HG03108 (cell line): ENCODE measurements at regions not wholly inside any gene's neighbourhood (a gene's known extent, or its start where the extent isn't known, plus 50 kb on each side); places are given as distances from the start of the nearest gene placed in this dataset.

Experiments
- ATAC-seq: cut with Tn5 transposase; IDR thresholded peaks from one replicate; pipeline ENCODE4 v1.9.1; 2021; ENCODE audit warnings: moderate library complexity; ENCODE audit not compliant: unreplicated experiment

DNA sequence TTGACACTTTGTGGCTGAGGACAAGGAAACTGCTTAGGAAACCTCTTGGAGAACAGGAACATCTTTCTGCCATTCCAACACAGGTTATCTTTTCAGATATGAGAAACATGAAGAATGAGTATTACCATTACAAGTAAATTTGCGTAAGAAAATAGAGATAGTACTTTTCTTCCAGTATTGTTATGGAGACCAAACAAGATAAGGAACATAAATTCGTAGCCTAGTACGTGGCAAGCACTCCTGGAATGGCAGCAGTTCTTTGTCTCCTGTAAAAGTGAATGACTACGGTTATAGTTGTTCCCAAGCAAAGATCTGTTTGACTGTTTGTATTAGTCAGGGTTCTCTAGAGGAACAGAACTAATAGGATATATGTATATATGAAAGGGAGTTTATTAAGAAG is 843.1 kb downstream of the STIM2 start:
- ATAC-seq: no peak

DNA sequence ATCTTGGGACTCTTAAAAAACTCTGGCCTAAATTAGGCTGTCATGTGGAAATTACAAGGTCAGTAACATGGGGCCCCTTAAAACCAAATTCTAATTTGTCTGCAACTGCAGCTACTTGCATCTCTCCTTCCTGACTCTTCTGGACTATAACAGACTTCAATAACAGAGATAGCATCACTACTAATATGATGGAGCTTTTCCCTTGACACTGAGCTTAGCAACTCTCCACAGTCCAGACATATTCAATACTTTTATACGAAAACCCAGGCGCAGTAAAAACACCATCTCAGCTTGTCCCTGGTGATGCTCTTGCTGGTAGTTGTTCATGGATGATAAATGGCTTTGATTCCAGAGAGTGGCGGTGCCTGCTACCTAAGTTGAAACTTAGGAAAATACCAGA is 850.4 kb downstream of the STIM2 start:
- ATAC-seq: no peak

DNA sequence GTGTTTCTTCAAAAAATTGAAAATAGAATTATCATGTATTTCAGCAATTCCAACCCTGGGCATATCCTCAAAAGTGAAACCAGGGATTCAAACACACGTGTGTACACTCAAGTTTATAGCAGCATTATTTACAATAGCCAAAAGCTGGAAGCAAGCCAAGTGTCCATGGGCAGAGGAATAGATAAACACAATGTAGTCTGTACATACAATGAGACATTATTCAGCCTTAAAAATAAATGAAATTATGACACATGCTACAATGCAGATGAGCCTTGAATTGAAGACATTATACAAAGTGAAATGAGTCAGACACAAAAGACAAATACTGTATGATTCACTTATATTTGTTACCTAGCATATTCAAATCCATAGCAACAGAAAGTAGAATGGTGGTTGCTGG is 853.4 kb downstream of the STIM2 start:
- no peak for ATAC-seq

DNA sequence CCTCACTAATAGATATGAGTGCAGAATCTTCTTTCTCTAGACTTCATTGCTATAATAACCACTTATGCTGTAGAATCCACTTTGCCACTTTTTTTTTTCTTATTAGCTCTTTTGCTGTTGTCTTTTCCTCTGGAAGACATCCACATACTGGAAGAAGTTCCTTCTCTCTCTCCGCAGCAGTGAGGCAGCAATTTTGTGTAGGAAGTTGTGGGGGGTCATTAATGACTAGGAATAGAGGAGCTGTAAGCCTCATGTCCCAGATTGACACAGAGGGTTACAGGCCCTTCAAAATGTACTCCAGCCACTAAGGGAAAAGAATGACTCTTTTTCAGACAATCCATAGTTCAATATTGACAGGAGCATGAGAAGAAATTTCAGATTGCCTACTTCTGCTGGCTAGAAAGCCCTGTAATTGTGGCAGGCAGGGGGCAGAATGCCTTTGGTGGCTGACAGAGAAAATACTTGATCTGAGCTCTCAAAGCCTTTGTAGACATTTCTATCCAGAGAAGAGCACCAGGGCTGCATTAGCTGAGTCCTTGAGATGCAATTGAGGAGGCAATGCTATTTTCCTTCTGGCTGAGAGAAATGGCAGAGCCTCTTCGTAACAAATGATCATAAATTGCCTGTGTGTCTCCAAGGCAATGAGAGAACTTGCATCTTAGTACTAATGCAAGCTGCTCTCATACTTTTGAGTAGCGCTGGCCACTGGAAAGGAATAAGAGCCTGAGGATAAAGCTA is 856.2 kb downstream of the STIM2 start:
- no peak for ATAC-seq

DNA sequence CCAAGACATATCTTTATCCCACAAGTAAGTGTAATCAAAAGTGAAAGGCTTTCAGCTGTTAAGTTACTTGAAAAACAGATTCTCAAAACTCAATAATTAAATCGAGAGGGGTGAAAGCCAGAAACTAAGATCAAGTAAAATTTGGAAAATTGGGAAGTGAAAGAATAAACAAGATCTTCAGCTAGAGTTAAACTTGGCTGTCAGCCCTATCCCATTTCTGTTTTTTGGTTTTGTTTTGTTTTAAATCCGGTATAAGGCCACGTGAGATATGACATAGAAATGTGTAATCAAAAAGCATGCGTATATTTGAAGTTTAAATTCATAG is 856.8 kb downstream of the STIM2 start:
- ATAC-seq: no peak

DNA sequence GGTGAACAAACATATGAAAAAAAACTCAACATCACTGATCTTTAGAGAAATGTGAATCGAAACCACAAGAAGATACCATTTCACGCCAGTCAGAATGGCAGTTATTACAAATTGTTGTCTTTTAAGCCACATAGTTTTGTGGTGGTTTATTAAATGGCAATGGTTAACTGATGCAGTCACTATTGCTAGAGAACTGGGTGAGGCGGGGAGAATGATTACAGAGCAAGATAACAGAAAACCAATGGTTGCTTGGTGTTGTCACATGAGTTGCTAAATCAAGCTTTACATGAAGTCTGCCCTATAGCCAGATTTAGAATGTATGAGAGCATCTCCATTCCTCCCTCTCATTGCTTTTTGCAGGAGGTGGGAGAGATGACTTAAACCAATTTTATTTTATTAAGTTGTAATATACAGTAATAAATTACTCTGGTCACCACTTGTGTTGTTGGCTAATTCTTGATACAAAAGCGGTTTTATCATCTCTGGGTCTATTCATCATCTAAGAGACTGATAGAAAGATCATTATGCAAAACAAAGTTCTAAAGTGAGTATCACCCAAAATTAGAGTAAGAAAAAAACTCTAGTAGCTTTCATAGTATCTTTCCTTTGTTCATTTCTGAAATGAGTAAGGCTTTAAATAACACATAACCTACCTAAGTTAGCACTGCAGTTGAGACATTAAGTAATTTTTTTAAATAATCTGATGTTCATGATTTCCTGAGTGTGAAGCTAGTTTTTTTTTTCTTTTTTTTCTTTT is 859.5 kb downstream of the STIM2 start:
- no peak for ATAC-seq

DNA sequence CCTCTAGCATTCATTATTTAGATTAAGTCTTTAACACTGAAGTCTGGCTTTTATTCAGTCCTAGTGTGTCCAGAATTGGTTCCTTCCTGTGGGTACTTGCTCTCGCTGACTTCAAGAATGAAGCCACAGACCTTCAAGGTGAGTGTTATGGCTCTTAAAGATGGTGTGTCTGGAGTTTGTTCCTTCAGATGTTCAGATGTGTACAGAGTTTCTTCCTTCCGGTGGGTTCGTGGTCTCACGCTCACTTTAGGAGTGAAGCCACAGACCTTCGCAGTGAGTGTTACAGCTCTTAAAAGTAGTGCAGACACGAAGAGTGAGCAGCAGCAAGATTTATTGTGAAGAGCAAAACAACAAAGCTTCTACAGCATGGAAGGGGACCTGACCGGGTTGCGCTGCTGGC is 860.6 kb downstream of the STIM2 start:
- ATAC-seq: no peak

DNA sequence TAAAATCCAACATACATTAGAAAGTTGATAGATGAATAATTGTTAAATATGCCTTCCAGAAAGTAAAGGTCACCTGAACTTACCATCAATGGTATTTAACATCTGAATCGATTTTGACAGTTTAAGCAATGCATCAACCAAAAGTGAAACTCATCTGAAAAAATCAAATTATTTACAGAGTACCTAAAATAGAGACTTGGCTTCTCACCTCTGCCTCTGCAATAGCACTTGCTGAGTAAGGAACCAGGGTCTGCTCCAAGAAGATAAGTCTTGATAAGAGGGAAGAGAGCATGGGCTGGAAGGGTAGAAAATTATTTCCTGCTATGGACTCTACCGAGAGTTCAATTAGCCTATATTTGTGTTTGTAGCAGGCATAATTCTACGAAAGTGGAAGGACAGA is 868.3 kb downstream of the STIM2 start:
- ATAC-seq: no peak

DNA sequence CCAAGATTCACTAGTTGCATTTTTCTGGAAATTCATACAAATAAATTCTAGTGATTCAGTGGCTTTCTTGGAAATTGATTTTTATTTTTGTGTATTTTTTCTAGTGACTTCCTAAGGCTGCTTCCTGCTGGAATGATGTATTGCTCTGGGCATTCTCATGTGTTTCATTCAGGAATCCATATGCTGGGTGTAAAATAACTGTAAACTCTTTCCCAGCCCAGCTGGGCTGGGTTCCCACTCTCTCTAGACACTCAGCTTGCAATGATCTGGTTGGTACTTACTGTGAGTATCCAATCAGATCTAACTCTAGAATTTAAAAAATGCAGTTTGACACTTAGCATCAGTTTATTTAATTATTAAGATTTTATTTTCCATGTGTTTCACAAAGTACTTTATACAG is 882.2 kb downstream of the STIM2 start:
- ATAC-seq: no peak

DNA sequence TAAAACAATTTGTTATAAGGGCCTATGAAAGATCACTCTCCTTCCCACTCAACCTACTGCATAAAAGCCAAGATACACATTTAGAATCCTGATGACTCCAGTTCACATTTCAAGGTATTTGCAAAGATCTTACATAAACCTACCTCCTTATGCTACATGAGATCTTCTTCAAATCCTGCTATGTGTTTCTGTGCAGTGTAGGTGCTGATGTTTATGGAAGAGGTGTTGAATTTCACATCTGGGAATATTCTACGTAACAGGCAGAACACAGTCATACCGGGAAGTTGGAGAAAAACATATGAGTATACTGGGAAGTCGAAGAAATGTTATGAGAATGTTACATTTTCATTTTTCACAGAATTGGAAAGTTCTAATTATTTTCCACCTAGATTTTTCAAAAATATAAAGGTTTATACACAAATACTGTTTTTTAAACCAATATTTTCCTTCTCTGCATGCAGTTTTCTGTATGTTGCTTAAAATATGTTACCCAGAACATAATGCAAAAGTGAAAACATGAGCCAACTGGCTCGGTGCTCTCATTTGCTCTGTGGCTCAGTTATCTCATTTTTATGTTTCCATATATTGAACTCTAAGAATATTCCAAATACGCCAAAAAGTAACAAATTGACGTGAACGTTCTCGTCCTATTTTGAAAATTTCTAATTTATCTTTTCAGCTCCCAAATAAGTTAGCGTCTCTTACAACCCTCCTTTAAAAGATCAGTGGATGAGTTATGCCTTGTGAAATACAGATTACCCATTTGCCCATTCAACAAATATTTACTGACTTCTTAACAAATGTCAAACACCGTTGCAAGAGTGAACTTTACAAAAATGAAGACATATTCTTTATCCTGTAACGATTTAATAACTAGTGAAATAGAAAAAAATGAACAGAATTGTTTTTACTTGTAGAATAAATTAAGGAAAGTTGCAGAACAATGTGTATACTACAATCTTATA is 899.3 kb downstream of the STIM2 start:
- ATAC-seq: no peak

DNA sequence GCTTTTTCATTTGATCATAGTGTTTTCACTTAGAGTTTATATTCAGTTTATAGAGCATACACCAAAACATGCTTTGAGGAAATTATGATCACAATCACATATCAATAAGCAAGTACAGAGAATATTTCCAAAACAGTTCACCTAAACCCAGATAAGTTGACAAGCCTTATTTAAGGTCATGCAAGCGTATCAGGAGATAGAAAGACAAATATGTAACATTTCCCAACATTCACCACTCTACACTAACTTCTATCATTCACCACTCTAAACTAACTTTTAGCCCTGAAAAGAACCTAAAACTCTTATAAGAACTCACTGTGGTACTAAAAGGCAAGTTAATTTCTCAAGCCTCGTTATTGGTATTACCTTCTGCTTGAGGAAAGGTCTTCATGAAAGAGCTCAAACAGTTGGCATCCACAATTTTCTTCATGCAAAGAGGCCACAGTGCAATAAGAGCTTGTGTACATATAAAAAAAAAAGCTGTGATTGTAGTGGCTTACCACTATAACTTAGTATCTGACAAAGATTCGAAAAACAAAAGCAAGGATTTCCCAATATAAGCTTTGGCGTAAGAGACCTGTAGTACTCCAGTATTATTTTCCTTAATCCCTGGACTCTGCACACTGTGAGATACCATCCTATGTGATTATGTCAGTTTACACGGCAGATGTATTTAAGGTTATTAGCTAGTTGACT is 903.3 kb downstream of the STIM2 start:
- no peak for ATAC-seq

DNA sequence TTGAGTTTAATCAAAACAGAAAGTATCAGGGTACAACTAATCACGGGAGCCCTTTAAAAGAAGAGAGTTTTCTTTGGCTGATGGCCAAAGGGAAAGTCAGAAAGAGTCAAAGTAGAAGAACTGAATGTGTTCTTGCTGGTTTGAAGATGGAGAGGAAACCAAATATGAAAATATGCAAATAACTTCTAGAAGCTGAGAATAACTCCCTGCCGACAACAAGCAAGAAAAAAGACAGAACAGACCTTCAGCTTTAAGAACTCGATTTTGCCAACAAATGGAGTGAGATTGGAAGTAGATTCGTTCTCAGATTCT is 903.8 kb downstream of the STIM2 start:
- ATAC-seq: no peak

DNA sequence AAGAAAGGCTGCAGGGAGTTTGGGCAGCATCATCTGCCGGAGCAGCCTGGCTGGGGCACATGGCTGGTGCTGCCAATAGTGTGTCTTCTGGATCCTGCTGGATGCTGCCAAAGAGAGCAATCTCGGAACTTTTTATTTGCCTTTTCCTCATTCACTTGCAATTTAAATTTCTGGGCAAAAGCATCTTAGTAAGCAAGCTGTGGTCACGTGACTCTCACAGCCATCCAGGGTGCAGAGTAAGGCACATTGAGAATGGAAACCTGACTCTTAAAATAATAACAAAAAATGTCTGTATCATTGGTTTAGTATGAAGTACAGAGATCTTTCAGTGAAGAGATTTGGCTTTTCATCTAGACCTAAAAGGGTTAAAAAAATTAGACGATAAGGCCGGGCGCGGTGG is 910.3 kb downstream of the STIM2 start:
- ATAC-seq: no peak

DNA sequence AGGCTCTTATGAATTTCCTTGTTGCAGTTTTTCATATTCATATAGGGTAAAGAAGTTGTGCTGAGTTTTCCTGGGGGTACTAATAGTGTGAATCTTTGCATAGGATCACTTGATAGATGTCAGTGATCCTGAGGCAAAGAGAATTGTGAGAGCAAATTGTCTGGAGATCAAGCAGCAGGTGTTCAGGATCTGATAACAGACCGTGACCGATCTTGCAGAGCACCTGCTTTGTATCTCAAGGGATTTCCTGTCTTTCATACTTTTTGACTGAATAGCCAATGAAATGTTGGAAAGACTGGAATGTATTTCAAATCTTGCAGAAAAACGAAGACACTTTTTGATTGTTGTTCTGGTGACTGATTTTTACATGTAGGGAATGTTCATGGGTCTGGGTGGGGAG is 914.5 kb downstream of the STIM2 start:
- no peak for ATAC-seq

DNA sequence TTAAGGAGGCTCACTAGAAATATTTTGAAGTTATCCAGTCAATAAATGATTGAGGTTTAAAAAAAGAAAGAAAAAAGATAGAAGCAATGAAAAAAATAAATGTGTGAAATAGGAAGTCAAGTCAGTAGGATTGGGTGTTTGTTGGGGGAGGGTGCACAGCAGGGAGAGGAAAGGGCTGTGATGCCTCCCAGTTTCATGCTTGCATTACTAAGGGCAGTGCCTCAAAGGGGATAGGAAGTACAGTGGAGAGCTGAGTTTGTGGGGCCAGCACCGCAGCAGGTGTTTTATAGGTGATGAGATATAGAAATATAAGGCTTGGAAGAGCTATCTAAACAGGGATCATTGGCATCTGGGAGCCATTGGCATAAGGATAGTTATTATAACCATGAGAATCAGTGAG is 919.2 kb downstream of the STIM2 start:
- no peak for ATAC-seq

DNA sequence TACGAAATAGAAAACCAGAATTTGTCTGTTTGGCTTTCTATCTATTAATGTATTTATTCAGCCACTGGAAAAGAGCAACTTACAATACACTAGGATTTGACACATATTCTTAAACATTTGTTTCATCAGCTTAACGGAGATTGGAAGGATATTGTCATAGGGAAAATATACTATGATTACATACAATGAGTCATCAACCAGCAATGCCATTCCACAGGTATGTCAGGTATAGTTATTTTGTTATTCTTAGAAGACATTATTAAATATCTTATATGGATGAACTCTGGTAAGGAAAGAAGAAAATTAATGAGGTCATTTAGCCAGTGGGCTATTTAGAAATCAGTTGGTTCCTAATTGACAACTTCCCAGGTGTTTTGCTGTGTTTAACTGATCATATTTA is 926.6 kb downstream of the STIM2 start:
- no peak for ATAC-seq

DNA sequence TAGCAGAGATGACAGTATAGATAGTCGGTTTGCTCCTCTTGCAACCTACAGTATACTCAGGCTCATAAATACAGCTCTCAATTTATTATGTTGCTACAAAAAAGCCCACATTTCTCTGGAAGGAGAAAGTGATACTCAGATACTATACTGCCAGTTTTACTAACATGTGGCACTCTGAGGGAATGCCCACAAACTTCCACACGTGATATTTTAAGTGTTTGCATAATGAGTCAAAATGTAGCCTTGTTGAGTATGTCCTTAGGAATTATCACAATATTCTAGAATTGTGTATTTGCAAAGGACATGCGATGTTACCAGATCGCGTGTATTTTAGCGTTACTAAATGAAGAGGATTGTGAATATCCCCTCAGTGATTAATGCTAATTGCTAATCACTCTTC is 929.1 kb downstream of the STIM2 start:
- no peak for ATAC-seq

DNA sequence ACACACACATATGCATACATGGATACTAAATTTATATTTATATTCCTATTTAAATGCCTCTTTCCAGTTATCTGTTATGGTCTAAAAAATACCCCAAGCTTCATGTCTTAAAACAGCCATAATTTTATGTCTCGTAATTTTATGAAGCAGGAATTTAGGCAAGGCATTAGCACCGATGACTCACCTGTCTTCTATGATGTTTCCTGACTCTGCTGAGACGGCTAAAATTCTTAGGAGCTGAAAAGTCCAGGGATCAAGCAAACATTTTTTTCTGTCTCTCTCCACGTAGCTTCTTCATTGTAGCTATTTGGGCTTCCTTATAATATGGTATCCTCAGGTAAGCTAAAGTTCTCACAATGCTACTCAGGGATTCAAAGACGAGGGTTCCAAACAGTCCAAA is 930.3 kb downstream of the STIM2 start:
- ATAC-seq: no peak

DNA sequence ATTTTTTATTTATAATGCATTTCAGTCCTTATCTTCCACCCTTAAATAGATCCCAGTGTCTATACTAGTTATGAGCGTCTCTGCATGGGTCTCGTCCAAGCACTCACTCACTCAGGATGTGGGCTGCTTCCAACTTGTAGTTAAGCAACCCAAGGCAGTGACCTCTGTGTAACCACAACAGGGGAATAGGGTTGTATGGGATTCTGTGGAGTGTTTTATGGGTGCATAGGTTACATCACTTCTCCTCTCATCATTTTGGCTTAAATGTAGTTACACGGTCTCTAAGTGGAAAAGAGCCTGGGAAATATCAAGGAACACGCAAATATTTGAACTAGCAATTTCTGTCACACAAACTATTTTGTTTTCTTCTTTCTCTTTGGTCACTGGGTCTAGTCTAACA is 931.0 kb downstream of the STIM2 start:
- ATAC-seq: no peak

DNA sequence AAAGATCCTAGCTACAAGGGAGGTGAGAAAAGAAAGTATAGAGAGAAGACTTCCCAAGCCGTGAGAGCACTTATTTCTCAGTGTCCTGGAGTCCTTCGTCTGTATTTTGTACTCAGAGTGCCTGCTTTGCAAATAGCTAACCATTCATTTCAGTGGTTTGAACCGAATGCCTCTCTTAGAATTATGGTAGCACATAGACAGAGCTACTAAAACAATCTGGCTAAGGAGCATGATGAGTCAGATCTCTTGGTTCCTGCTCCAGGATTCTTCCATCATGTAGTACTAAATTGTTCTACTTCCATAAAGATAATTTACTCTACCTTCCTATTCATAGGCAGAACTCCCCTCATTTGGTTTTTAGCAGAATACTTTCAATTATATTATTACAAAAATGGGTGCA is 946.6 kb downstream of the STIM2 start:
- ATAC-seq: no peak

DNA sequence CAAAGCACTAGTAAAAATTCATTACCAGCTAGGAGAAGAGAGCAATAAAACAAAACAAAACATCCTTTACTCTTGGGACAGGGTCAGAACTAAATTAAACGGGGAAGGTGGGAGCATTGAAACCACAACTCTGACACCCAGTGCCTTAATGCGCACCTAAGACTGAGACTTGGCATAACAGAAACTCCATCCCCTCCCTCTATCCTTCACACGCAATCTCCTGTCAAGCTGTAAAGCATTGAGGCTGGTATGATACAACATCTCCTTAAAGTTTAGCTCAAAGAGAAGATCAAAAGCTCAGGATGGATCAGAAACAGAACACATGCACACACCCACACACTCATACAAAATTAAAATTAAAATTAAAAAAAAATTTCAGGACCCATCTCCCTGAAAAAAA is 951.3 kb downstream of the STIM2 start:
- no peak for ATAC-seq
